GM12875 (cell line): ENCODE measurements at regions not wholly inside any gene's neighbourhood (a gene's known extent, or its start where the extent isn't known, plus 50 kb on each side); places are given as distances from the start of the nearest gene placed in this dataset.

Source experiments
- H3K4me3 ChIP-seq: one replicate; pipeline ENCODE4 v1.5.1; 2011; ENCODE audit warnings: low read depth, low read length, control low read depth
- TF ChIP-seq, protein P1 (sequence below): IDR thresholded peaks from 2 replicates; pipeline ENCODE4 v1.5.1; 2011; ENCODE audit warnings: low read depth, mild to moderate bottlenecking, control low read depth, inconsistent platforms, low read length, moderate library complexity, borderline replicate concordance; ENCODE audit not compliant: insufficient read depth

- H3K4me3 ChIP-seq: no peak overlapping the region
- TF ChIP-seq, protein P1, sequence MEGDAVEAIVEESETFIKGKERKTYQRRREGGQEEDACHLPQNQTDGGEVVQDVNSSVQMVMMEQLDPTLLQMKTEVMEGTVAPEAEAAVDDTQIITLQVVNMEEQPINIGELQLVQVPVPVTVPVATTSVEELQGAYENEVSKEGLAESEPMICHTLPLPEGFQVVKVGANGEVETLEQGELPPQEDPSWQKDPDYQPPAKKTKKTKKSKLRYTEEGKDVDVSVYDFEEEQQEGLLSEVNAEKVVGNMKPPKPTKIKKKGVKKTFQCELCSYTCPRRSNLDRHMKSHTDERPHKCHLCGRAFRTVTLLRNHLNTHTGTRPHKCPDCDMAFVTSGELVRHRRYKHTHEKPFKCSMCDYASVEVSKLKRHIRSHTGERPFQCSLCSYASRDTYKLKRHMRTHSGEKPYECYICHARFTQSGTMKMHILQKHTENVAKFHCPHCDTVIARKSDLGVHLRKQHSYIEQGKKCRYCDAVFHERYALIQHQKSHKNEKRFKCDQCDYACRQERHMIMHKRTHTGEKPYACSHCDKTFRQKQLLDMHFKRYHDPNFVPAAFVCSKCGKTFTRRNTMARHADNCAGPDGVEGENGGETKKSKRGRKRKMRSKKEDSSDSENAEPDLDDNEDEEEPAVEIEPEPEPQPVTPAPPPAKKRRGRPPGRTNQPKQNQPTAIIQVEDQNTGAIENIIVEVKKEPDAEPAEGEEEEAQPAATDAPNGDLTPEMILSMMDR: no peak
Observed at GRCh38 chr20:63084563-63084927, 77.8 kb upstream of the BHLHE23 start.

DNA sequence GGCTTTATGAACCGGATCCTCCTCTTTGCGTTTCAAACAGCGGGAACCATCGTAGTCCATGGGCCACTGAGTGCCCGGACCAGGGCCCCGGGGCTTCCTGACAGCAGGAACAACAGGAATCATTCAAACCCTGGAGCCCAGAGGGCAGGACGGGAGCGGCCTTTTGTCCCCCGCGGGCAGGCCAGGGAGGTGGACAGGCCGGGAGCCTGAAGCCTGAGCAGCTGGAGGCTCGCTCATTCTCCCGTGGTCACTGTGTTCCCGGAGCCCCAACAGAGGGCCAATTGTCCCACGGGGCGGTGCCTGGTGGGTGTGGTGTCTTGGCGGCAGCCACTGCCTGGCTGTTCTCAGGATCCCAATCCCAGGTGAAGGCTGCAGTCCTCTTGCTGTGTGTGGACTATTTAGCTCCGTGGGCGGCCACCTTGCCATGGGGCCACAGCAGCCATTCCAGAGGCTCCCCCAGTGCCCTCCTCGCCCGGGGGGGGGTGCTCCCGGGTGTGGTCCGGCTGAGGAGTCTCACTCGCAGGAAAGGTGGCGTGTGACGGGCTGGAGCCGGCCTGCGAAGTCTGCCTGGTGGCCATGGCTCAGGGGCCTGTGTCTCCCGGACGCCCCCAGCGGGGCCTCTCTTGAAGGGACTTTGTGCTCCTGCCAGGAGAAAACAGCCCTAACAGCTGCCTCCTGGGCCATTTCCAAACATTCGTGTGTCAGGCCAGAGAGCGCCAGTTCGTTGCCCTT is 77.2 kb upstream of the BHLHE23 start:
- TF ChIP-seq, protein P1: no peak
- H3K4me3 ChIP-seq: no peak overlapping the region

DNA sequence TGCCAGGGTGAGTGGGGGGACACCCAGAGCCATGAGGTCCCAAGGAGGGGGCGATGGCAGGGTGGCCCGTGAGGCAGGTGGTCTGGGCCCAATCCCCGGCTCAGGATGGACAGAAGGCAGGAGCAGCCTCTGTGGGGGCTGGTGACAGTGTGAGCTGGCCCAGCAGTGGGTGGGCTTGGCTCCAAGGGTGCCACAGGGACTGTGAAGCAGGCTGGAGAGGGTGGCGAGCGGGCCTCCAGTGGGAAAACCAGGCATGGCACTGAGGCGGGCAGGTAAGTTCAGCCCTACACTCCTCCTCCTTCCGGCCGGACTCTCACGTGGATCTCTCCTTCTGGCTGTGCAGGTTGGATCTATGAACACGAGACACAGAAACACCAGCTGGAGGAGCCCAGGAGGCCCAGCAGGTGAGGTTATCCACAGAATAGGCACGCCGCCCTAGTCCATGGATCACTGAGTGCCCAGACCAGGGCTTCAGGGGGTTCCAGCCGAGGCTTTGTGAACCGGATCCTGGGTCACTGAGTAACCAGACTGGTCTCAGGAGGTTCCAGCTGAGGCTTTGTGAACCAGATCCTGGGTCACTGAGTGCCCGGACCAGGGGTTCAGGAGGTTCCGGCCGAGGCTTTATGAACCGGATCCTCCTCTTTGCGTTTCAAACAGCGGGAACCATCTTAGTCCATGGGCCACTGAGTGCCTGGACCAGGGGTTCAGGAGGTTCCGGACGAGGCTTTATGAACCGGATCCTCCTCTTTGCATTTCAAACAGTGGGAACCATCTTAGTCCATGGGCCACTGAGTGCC is 76.4 kb upstream of the BHLHE23 start:
- no peak overlapping the region for H3K4me3 ChIP-seq
- TF ChIP-seq, protein P1: no peak

- no peak overlapping the region for H3K4me3 ChIP-seq
- TF ChIP-seq, protein P1: no peak
Observed at GRCh38 chr20:63082308-63082938, 75.7 kb upstream of the BHLHE23 start.

DNA sequence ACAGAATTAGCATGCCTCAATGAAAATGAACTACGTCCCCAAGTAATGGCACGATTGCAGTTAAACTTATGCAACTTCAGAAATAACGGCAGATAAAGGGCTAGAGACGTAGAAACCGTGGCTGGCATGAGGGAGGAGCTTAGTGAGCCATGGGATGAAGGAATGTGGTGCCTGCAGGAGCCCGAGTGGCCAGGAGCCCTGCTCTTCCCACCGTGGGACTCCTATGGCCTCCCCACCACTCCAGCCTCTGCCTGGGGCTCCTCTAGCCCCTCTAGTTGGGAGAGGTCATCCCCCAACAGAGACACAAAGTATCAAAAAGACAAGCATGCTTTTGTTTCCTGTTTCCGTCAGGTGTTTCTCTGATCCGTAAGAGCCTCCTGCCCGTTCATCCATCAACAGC is 75.1 kb upstream of the BHLHE23 start:
- TF ChIP-seq, protein P1: no peak
- no peak overlapping the region for H3K4me3 ChIP-seq

- H3K4me3 ChIP-seq: no peak overlapping the region
- TF ChIP-seq, protein P1: no peak
Observed at GRCh38 chr20:63081351-63081750, 74.6 kb upstream of the BHLHE23 start.
